Activated T-cell treated with anti-CD3 and anti-CD28 coated beads for 1 hour (primary cell): ENCODE measurements at regions not wholly inside any gene's neighbourhood (a gene's known extent, or its start where the extent isn't known, plus 50 kb on each side); places are given as distances from the start of the nearest gene placed in this dataset.

Source experiments
- DNase-seq: peaks from one replicate; pipeline ENCODE4 v3.0.0-alpha.2; 2020; ENCODE audit warnings: low read depth

GRCh38 chr4:147428583-147428982 is 52.3 kb upstream of the EDNRA start:
- no peak for DNase-seq

- no peak for DNase-seq
Observed at GRCh38 chr4:147430111-147430510, 50.8 kb upstream of the EDNRA start.
